ENCODE measurements at regions not wholly inside any gene's neighbourhood (a gene's known extent, or its start where the extent isn't known, plus 50 kb on each side); places are given as distances from the start of the nearest gene placed in this dataset.
A peak's percentile ranks its signal among the peaks of the same experiment; 100 is the strongest.

DNA sequence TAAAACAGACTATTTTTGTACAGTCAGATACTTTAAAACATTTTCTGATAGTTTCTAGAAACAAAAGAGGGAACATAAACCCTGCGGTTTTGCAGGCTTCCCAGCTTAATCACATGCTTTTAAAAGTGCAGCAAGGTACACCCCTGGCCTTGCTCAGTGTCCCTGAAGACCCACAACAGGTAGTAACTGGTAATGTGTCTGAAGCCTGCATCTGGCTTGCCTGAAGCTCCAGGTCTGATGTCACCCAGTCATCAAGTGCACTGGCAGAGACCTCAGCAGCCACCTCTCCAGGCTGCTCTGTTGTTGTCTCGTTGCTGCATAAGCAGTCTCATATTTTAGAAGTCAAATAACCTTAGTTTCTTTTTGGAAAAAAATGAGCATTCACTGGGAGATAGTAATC lies 376.1 kb upstream of the MTPN start:
- Histone ChIP-seq H3K27me3 (ENCODE audit: insufficient read depth, low read length) (no peaks in the 10 kb centered on the region), H3K9ac (ENCODE audit: low read length) (no peak overlapping the region; the same call in 1 of the 2 replicates), H3K79me2 (ENCODE audit: insufficient read depth, low read length) (no peaks in the 10 kb centered on the region), H4K20me1 (ENCODE audit: insufficient read depth, low read length) (no peaks in the 10 kb centered on the region), H3F3A (ENCODE audit: insufficient read depth, low read length) (no peaks in the 10 kb centered on the region), H3K4me2 (ENCODE audit: low read length) (peak overlapping the region; percentile 12), H2AFZ (ENCODE audit: low read length) (no peak overlapping the region), H3K9me2 (ENCODE audit: low read depth, low read length) (no peaks in the 10 kb centered on the region), H3K4me1 (ENCODE audit: insufficient read depth, low read length, severe bottlenecking) (peaks cover 74% of the 10 kb centered on the region), H3K36me3 (ENCODE audit: insufficient read depth, low read length) (no peaks in the 10 kb centered on the region), H3K27ac (ENCODE audit: low read depth, low read length, poor library complexity, severe bottlenecking) (peak overlapping the region; percentile 41), H3K9me3 (ENCODE audit: low read length) (no peaks in the 10 kb centered on the region), H3K4me3 (ENCODE audit: low read depth, low read length, poor library complexity, severe bottlenecking) (no peak overlapping the region)
- TF ChIP-seq EZH2 (IDR thresholded peaks at IDR 0.05; ENCODE audit: borderline replicate concordance, low read length): no peak
- TF ChIP-seq, protein P1, sequence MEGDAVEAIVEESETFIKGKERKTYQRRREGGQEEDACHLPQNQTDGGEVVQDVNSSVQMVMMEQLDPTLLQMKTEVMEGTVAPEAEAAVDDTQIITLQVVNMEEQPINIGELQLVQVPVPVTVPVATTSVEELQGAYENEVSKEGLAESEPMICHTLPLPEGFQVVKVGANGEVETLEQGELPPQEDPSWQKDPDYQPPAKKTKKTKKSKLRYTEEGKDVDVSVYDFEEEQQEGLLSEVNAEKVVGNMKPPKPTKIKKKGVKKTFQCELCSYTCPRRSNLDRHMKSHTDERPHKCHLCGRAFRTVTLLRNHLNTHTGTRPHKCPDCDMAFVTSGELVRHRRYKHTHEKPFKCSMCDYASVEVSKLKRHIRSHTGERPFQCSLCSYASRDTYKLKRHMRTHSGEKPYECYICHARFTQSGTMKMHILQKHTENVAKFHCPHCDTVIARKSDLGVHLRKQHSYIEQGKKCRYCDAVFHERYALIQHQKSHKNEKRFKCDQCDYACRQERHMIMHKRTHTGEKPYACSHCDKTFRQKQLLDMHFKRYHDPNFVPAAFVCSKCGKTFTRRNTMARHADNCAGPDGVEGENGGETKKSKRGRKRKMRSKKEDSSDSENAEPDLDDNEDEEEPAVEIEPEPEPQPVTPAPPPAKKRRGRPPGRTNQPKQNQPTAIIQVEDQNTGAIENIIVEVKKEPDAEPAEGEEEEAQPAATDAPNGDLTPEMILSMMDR (IDR thresholded peaks at IDR 0.05; ENCODE audit: low read length): no peak

DNA sequence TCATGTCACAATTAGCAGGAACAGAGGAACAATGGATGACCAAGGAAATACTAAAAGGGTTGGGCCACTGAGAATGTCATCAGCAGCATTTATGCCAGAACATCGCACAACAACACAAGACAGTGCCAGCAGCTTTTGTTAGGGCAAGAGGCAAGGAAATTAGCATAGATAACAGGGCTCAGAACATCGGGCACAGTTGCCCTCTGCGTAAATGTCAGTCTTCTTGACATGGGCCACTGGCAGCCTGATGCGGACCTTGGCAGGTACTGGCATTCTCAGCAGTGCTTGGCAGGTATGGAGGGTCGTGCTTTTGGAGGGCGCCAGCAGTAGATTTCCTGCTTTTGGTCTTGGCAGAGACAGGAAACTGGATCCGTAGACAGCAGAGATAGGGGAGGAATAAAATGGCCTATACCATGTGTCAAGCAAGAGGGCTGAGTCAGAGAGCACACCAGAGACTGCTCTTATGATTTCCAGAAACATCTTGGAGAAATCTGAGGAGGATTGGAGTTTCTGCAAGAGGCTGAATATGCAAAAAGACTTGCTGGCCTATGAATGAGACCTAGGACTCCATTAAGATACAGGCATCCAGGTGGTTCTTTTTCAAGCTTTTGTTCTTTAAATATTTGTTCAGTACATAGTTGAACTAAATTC lies 371.5 kb upstream of the MTPN start:
- no peak overlapping the region for H3K27ac ChIP-seq (ENCODE audit: low read depth, low read length, poor library complexity, severe bottlenecking)
- H3K79me2 ChIP-seq (ENCODE audit: insufficient read depth, low read length): no peaks in the 10 kb centered on the region
- no peaks in the 10 kb centered on the region for H3K36me3 ChIP-seq (ENCODE audit: insufficient read depth, low read length)
- H4K20me1 ChIP-seq (ENCODE audit: insufficient read depth, low read length): no peaks in the 10 kb centered on the region
- H3K4me1 ChIP-seq (ENCODE audit: insufficient read depth, low read length, severe bottlenecking): peaks cover 50% of the 10 kb centered on the region
- H3K9me3 ChIP-seq (ENCODE audit: low read length): no peaks in the 10 kb centered on the region
- peak overlapping the region; percentile 4; the same call in 1 of the 2 replicates for H2AFZ ChIP-seq (ENCODE audit: low read length)
- TF ChIP-seq, protein P1 (IDR thresholded peaks at IDR 0.05; ENCODE audit: low read length): no peak
- TF ChIP-seq EZH2 (IDR thresholded peaks at IDR 0.05; ENCODE audit: borderline replicate concordance, low read length): no peak
- H3K4me3 ChIP-seq (ENCODE audit: low read depth, low read length, poor library complexity, severe bottlenecking): no peak overlapping the region
- no peaks in the 10 kb centered on the region for H3K9me2 ChIP-seq (ENCODE audit: low read depth, low read length)
- H3K4me2 ChIP-seq (ENCODE audit: low read length): no peak overlapping the region
- H3F3A ChIP-seq (ENCODE audit: insufficient read depth, low read length): no peaks in the 10 kb centered on the region
- no peaks in the 10 kb centered on the region for H3K27me3 ChIP-seq (ENCODE audit: insufficient read depth, low read length)
- no peak overlapping the region for H3K9ac ChIP-seq (ENCODE audit: low read length)

- no peak overlapping the region for H3K9ac ChIP-seq (ENCODE audit: low read length)
- H3K9me3 ChIP-seq (ENCODE audit: low read length): no peaks in the 10 kb centered on the region
- no peaks in the 10 kb centered on the region for H3K9me2 ChIP-seq (ENCODE audit: low read depth, low read length)
- H3K36me3 ChIP-seq (ENCODE audit: insufficient read depth, low read length): no peaks in the 10 kb centered on the region
- no peak for TF ChIP-seq EZH2 (IDR thresholded peaks at IDR 0.05; ENCODE audit: borderline replicate concordance, low read length)
- TF ChIP-seq, protein P1 (IDR thresholded peaks at IDR 0.05; ENCODE audit: low read length): no peak
- peaks cover 44% of the 10 kb centered on the region for H3K4me1 ChIP-seq (ENCODE audit: insufficient read depth, low read length, severe bottlenecking)
- H3K27ac ChIP-seq (ENCODE audit: low read depth, low read length, poor library complexity, severe bottlenecking): no peak overlapping the region
- H3K79me2 ChIP-seq (ENCODE audit: insufficient read depth, low read length): no peaks in the 10 kb centered on the region
- H3K27me3 ChIP-seq (ENCODE audit: insufficient read depth, low read length): no peaks in the 10 kb centered on the region
- no peak overlapping the region for H3K4me2 ChIP-seq (ENCODE audit: low read length)
- peak overlapping the region; percentile 4; the same call in 1 of the 2 replicates for H2AFZ ChIP-seq (ENCODE audit: low read length)
- no peaks in the 10 kb centered on the region for H4K20me1 ChIP-seq (ENCODE audit: insufficient read depth, low read length)
- H3F3A ChIP-seq (ENCODE audit: insufficient read depth, low read length): no peaks in the 10 kb centered on the region
- H3K4me3 ChIP-seq (ENCODE audit: low read depth, low read length, poor library complexity, severe bottlenecking): no peak overlapping the region
Observed at GRCh38 chr7:136348142-136348541, 371.0 kb upstream of the MTPN start.

Data from OCI-LY1 (cell line).